ENCODE measurements at regions not wholly inside any gene's neighbourhood (a gene's known extent, or its start where the extent isn't known, plus 50 kb on each side); places are given as distances from the start of the nearest gene placed in this dataset.
"Not testable (repeated sequence)": the region's sequence is repeated elsewhere in the genome, so short reads cannot be mapped to it uniquely, and the experiment has no call there.

DNA sequence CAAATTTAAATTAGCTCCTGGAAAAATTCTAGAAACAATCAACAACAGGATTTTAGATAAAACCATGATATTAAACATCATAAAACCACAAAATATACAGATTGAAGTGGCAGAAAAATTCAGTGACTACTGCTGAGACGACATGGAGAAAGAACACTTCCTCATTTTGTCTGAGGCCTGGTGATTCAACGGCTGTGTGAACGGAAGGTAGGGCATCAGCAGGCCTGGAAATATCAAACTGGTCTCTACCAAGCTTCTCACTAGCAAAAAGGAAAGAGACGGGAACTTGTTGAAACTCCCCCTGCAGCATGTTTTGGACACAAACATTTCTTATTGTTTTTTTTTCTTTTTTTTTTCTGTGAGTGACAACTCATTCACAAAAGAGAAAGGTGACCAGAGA is 58.0 kb upstream of the AHI1 start:
- Histone ChIP-seq H3K4me1 (no peaks in the 10 kb centered on the region), H3K9me3 (no peaks in the 10 kb centered on the region), H3K4me3 (no peak overlapping the region), H3K27me3 (no peaks in the 10 kb centered on the region), H3K36me3 (no peaks in the 10 kb centered on the region), H3K27ac (no peak overlapping the region)
- WGBS, 2 donors = 75 to 77% methylated on average over 4 of the region's 4 CpGs
- DNase-seq (ENCODE audit: low spot score in 2 of 2) = no peak
- TF ChIP-seq EP300 (IDR thresholded peaks at IDR 0.05) (no peak), POLR2A (IDR thresholded peaks at IDR 0.05) (no peak)
- TF ChIP-seq, protein P1, sequence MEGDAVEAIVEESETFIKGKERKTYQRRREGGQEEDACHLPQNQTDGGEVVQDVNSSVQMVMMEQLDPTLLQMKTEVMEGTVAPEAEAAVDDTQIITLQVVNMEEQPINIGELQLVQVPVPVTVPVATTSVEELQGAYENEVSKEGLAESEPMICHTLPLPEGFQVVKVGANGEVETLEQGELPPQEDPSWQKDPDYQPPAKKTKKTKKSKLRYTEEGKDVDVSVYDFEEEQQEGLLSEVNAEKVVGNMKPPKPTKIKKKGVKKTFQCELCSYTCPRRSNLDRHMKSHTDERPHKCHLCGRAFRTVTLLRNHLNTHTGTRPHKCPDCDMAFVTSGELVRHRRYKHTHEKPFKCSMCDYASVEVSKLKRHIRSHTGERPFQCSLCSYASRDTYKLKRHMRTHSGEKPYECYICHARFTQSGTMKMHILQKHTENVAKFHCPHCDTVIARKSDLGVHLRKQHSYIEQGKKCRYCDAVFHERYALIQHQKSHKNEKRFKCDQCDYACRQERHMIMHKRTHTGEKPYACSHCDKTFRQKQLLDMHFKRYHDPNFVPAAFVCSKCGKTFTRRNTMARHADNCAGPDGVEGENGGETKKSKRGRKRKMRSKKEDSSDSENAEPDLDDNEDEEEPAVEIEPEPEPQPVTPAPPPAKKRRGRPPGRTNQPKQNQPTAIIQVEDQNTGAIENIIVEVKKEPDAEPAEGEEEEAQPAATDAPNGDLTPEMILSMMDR (IDR thresholded peaks at IDR 0.05) = no peak

GRCh38 chr6:135557582-135557981 is 60.0 kb upstream of the AHI1 start:
- WGBS, 2 donors = 92 to 96% methylated on average over 2 of the region's 2 CpGs
- Histone ChIP-seq H3K9me3 (no peaks in the 10 kb centered on the region), H3K4me3 (no peak overlapping the region), H3K4me1 (no peaks in the 10 kb centered on the region), H3K27me3 (no peaks in the 10 kb centered on the region), H3K36me3 (no peaks in the 10 kb centered on the region), H3K27ac (no peak overlapping the region)
- TF ChIP-seq POLR2A (IDR thresholded peaks at IDR 0.05) = no peak
- TF ChIP-seq, protein P1 (IDR thresholded peaks at IDR 0.05) = no peak
- TF ChIP-seq EP300 (IDR thresholded peaks at IDR 0.05) = no peak
- DNase-seq (ENCODE audit: low spot score in 2 of 2) = no peak

GRCh38 chr6:135565605-135566004 is 68.1 kb upstream of the AHI1 start:
- not testable (repeated sequence) for H3K36me3 ChIP-seq; H3K4me1 ChIP-seq; H3K9me3 ChIP-seq; H3K27ac ChIP-seq; DNase-seq (ENCODE audit: low spot score in 2 of 2); H3K4me3 ChIP-seq; H3K27me3 ChIP-seq
- 91 to 94% methylated on average over 1 of the region's 1 CpG for WGBS, 2 donors

DNA sequence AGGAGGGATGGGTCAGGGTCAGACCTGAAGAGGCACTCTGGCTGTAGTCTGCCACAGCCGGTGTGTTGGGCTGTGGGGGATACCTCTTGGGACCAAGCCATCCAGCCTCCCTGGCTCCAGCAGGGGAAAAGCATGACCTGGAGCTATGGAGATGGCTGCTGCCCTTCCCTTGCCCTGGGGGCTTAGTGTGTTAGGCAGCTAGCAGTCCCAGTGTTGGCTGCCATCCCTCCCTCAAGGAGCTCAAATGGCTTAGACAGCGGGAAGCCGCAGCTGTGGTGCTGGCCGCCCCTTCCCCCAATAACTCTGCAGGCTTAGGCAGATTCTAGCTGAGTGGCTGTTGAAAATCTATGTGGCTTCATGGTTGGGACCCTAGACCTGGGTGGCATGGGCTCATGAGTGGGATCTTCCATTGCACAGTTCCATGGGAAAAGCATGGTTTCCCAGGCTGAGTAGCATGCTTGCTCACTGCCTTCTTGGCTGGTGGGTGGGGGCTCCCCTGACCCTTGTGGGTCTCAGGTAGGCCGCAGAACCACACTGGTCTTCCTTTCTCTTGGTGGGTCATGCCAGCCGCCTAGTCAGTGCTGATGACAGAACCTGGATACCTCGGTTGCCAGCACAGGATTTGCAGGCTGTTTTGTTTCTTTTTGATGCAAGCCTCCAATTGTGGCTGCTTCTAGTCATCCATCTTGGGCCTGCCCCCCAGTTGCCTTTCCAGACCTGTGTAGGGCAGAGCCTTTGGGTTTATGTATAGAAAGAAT is 69.0 kb upstream of the AHI1 start:
- Histone ChIP-seq H3K4me1 (peaks cover 0 to 2% (median 0%) of the 10 kb centered on the region in 4 donors), H3K4me3 (no peak overlapping the region), H3K36me3 (no peaks in the 10 kb centered on the region), H3K27ac (no peak overlapping the region), H3K9me3 (no peaks in the 10 kb centered on the region), H3K27me3 (no peaks in the 10 kb centered on the region)
- WGBS, 2 donors = 94 to 98% methylated on average over 7 of the region's 7 CpGs
- DNase-seq (ENCODE audit: low spot score in 2 of 2) = no peak
- TF ChIP-seq, protein P1 (IDR thresholded peaks at IDR 0.05) = no peak
- no peak for TF ChIP-seq POLR2A (IDR thresholded peaks at IDR 0.05)
- TF ChIP-seq EP300 (IDR thresholded peaks at IDR 0.05) = no peak

GRCh38 chr6:135567375-135568083 is 70.0 kb upstream of the AHI1 start:
- H3K27ac ChIP-seq = no peak overlapping the region
- no peak for DNase-seq (ENCODE audit: low spot score in 2 of 2)
- no peak overlapping the region for H3K4me3 ChIP-seq
- no peaks in the 10 kb centered on the region for H3K36me3 ChIP-seq
- 88 to 90% methylated on average over 2 of the region's 2 CpGs for WGBS, 2 donors
- H3K27me3 ChIP-seq = no peaks in the 10 kb centered on the region
- peaks cover 0 to 2% (median 0%) of the 10 kb centered on the region in 4 donors for H3K4me1 ChIP-seq
- no peaks in the 10 kb centered on the region for H3K9me3 ChIP-seq
- TF ChIP-seq POLR2A (IDR thresholded peaks at IDR 0.05) = no peak
- no peak for TF ChIP-seq EP300 (IDR thresholded peaks at IDR 0.05)
- TF ChIP-seq, protein P1 (IDR thresholded peaks at IDR 0.05) = no peak
